22Rv1 (cell line): ENCODE measurements at regions not wholly inside any gene's neighbourhood (a gene's known extent, or its start where the extent isn't known, plus 50 kb on each side); places are given as distances from the start of the nearest gene placed in this dataset.

ENCODE experiments used
- CTCF ChIP-seq: fragments of 450-650 bp; IDR thresholded peaks from 2 replicates; pipeline ENCODE4 v1.5.1; 2017; ENCODE audit warnings: mild to moderate bottlenecking
- ZFX ChIP-seq: fragments of 450-650 bp; IDR thresholded peaks from 2 replicates; pipeline ENCODE4 v1.6.1; 2017; ENCODE audit warnings: antibody characterized with exemption, borderline replicate concordance

GRCh38 chr1:184322253-184322652 lies 64.6 kb upstream of the C1orf21 start:
- no peak for TF ChIP-seq CTCF
- no peak for TF ChIP-seq ZFX
